ENCODE measurements at regions not wholly inside any gene's neighbourhood (a gene's known extent, or its start where the extent isn't known, plus 50 kb on each side); places are given as distances from the start of the nearest gene placed in this dataset.

GRCh38 chr13:80235967-80236302 is 105.0 kb downstream of the SPRY2 start:
- peak in 1 of 2 donors; percentile 19 for DNase-seq

GRCh38 chr13:80235166-80235966 is 105.6 kb downstream of the SPRY2 start:
- DNase-seq, result peak in 1 of 2 donors; percentile 19

DNA sequence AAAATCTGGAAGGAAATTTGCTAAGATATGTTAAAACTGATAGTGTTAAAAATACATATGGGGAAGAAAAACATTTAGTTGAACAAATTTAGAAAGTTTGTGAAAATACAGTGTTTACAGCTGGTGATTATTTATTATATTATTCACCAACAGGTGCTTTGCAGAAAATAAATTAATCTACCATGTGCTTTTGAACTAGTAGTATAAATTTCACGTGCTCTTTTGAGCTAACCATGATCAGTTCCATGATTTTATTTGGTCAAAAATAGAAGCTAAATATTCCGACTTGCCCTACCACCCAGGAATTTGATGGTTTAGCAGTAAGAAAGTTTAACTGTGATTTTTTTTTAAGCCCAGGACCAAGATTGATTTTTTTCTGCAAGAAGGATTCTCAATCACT is 113.3 kb downstream of the SPRY2 start:
- no peak for DNase-seq

GRCh38 chr13:80226645-80227044 is 114.3 kb downstream of the SPRY2 start:
- no peak for DNase-seq

GRCh38 chr13:80224468-80224867 is 116.5 kb downstream of the SPRY2 start:
- no peak for DNase-seq

- DNase-seq, result no peak
Measured at GRCh38 chr13:80217614-80218456, 123.1 kb downstream of the SPRY2 start.

- no peak for DNase-seq
Measured at GRCh38 chr13:80215368-80215767, 125.6 kb downstream of the SPRY2 start.

DNA sequence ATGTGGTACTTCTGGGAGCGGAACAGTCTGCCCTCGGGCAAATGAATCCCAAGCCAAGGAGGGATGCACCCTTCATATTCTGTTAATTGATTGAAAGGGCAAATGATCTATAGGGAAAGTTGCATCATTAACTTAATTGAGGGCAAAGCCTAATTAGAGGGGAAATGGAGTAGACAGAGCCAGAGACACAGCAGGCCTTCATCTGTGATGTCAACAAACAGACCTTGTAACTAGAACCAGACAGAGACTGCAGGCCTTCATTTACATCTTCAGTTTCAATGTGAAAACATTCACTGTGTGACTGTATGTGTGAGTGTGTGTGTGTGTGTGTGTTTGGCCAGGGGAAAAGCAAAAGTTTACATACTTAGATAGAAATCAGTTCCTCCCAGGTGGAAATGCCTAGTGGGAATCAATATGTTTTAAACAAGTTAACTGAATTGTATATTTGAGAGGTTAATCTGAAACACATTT is 126.4 kb downstream of the SPRY2 start:
- DNase-seq, result no peak

GRCh38 chr13:80214050-80214449 is 126.9 kb downstream of the SPRY2 start:
- DNase-seq, result no peak

- no peak for DNase-seq
Measured at GRCh38 chr13:80213201-80213600, 127.7 kb downstream of the SPRY2 start.

DNA sequence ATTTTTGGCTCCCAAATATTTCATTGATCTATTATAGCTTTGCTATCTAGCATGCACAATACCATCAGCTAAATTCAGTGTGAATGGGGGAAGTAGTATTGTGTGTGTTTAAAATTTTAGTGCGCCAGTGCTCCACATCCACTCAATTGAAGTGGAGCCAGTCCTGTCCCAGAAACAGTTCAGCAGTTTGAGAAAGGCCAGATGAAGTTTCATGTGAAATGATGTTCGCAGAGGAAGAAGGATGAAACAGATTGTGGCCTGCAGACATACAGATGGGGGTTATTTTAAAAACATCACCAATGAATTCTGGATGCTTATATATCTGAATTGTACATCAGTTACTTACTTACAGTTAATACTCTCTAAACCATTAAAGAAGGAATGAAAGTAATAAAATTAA is 129.4 kb downstream of the SPRY2 start:
- DNase-seq, result no peak

DNA sequence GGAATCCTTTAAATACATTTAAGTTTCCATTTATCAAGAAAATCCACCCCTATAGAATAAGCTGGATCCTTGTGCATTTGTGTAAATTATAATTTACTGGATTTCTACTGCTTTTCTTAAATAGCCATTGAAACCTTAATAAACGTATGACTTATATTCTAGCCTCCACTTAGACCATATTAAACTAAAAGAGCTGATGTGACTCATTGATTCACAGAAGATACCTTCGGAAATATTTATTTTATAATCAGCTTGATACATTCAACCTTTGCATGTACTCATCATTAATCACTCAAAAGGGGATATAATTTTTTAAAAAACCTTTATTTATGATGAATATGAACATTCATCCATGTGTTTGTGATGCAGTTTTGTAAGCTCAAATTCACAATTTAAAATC is 136.3 kb downstream of the SPRY2 start:
- DNase-seq, result no peak

- DNase-seq, result no peak
Measured at GRCh38 chr13:80203496-80203895, 137.4 kb downstream of the SPRY2 start.

DNA sequence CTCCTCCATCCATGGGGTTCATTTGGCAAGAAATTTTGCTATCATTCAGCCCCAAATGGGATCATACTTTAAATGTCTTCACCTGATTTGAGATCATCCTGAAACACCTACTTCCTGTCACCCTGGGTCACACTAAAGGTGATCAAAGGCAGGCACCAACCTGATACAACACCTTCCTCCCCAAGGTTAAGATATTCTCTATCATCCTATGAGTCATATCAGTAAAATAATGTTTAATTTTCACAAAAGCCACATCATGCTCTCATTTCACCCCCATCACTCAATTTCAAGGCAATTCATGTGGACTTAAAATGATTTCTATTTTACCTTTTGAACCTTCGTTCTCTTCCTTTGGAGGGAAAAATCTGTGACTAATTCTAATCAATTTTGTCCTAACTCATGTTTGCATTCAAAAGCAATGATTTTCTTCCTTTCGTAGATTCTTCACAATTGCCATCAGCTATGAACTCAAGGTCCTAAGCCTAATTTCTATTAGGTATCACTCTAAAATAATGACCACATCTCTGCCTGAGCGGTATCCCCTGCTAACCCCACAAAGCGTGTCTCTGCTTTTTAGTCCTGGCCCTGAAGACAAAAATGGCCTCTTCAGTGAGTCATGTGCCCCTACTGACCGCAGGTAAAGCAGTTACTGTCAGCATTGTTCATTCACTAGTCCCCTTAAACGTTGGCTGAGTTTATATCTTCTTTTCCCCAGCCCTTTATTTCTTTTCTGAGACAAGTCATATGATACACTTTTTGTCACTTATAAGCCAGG is 139.0 kb downstream of the SPRY2 start:
- DNase-seq, result no peak

- DNase-seq, result no peak
Measured at GRCh38 chr13:80199585-80200292, 141.2 kb downstream of the SPRY2 start.

- no peak for DNase-seq
Measured at GRCh38 chr13:80199067-80199466, 141.9 kb downstream of the SPRY2 start.

GRCh38 chr13:80196756-80197155 is 144.2 kb downstream of the SPRY2 start:
- DNase-seq, result no peak

DNA sequence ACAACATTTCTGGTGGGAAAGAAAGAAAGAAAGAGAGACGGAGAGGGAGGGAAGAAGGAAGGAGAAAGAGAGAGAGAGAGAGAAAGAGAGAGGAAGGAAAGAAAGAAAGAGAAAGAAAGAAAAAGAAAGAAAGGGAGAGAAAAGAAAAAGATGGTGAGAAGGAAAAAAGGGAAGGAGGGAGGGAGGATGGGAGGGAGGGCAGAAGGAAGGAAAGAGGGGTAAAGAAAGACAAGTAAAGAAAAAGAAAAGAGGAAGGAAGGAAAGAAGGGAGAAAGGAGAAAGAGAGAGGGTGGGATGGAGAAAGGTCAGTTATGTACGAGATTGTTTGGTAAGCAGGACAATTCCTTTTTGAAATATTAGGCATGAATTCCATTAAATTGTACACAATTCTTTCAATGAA is 145.3 kb downstream of the SPRY2 start:
- no peak for DNase-seq

DNA sequence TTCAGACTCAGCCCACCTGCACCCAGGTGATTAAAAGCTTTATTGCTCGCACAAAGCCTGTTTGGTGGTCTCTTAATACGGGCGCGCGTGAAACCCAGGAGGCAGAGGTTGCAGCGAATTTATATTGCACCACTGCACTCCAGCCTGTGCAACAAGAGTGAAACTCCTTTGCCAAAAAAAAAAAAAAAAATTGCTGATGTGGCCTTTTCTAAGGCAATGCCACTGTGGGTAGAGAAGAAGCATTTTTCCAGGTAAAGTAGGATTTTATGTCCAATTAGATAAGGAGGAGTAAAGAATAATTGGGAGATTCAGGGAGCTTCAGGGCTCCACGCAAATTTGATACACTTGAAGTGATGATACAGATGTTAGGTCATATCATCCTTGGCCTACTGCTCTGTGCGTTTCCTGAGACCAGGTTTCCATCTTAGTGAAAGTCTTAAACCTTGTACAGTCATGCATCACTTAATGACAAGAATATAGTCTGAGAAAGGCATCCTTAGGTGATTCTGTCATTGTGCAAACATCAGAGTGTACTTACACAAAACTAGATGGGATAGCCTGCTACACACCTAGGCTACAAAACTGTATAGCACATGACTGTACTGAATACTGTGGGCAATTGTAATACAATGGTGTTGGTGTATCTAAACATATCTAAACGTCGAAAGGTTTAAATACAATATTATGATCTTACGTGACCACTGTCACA is 150.9 kb downstream of the SPRY2 start:
- no peak for DNase-seq

DNA sequence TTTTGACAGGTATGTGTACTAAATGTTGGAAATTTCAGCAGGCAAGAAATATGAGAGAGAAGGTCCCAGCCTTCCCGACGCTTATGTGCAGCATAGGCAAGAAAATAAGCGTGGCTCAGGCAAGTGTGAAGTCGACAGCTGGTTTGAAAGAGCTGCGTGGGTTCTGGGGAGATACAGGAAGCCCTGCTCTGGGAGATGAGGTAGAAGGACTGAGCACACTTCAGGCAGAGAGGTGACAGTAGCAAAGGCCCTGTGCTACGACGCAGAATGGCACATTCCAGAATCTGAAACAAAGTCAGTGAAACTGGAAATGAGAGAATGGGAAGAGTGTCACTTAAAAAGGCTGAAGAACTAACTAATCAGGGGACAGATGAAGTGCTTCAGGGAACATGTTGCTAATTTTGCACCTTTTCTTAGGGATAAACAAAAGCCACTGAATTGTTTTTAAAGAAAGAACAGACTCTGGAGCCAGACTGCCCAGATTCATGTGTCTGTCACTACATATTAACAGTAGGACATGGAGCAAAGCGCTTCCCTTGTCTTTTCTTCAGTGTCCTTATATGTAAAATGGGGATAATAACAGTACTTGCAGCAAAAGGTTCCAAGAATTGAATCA is 160.1 kb downstream of the SPRY2 start:
- no peak for DNase-seq

GRCh38 chr13:80177327-80177726 is 163.6 kb downstream of the SPRY2 start:
- DNase-seq, result no peak
